ENCODE measurements at regions not wholly inside any gene's neighbourhood (a gene's known extent, or its start where the extent isn't known, plus 50 kb on each side); places are given as distances from the start of the nearest gene placed in this dataset.

DNA sequence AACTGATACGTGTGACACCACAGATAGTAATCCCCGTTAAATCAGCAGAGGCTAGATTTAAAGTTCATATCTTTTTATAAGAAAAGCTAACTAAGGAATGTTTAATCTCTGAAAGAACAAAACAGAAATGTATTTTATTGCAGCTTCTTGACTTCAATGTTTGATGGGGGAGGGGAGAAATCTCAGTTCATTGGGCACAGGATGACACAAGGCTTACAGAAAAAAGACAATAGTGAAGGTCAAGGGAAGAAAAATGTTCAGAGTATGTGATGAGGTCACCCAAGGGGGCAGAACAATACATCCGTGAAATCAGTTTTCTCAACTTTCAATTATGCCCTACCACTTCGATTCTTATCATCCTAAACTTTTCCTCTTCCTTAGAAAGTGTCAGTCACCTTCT, 102.9 kb downstream of the ELAPOR2 start:
- intact Hi-C loops (cut with micrococcal nuclease) (no loop called here), dilution Hi-C loops (cut with MboI; ENCODE audit: extremely low pct_ligation_motif_present, low sequenced_read_pairs) (no loop called here)
- Histone ChIP-seq H3K4me1 (ENCODE audit: control insufficient read depth, extremely low read depth, insufficient read depth, low read length) (peaks cover 5% of the 10 kb centered on the region), H3K9me1 (replicated peaks; ENCODE audit: control insufficient read depth, extremely low read depth, insufficient read depth, low read length) (no peaks in the 10 kb centered on the region), H4K20me1 (replicated peaks; ENCODE audit: control insufficient read depth, extremely low read depth, insufficient read depth, low read length) (no peaks in the 10 kb centered on the region), H3K36me3 (ENCODE audit: control insufficient read depth in 2 of 2, extremely low read depth in 1 of 2, insufficient read depth in 2 of 2, low read length in 2 of 2) (no peaks in the 10 kb centered on the region), H3K9me3 (replicated peaks; ENCODE audit: control insufficient read depth, insufficient read depth, low read length) (no peaks in the 10 kb centered on the region), H3K79me2 (ENCODE audit: control insufficient read depth, insufficient read depth, low read length) (no peaks in the 10 kb centered on the region), H3K27ac (ENCODE audit: insufficient read depth, low read depth, low read length) (no peak overlapping the region), H2AFZ (ENCODE audit: low read depth, low read length) (no peak overlapping the region), H3K4me2 (ENCODE audit: insufficient read depth, low read length) (no peak overlapping the region), H3K4me3 (replicated peaks in 1 of 3; ENCODE audit: insufficient read depth in 1 of 3, low read depth in 1 of 3, low read length in 3 of 3) (no peak overlapping the region), H3K9ac (replicated peaks; ENCODE audit: extremely low read depth, insufficient read depth, low read length) (no peak overlapping the region), H3K27me3 (ENCODE audit: control insufficient read depth in 2 of 2, insufficient read depth in 2 of 2, low read length in 2 of 2) (no peaks in the 10 kb centered on the region)
- POLR2A ChIA-PET: no interaction called here
- FAIRE-seq (no peak), DNase-seq (ENCODE audit: low read depth, low spot score) (peak; percentile 5)
- CTCF ChIA-PET: interaction anchor here (0.9 to 1.9 kb wide), 2 partner anchors 9 to 25 kb away, joined by 3 to 6 read pairs; no protein-coding TSS in a partner anchor
- BruUV-seq (replicated peaks): no TSS peak
- TF ChIP-seq EZH2 (IDR thresholded peaks at IDR 0.05; ENCODE audit: borderline replicate concordance, low read depth, low read length, severe bottlenecking): no peak
- TF ChIP-seq JUN (IDR thresholded peaks at IDR 0.05; ENCODE audit: borderline replicate concordance, insufficient read depth, insufficient read length, low read depth): no peak
- TF ChIP-seq FOS (IDR thresholded peaks at IDR 0.05; ENCODE audit: borderline replicate concordance, insufficient read depth, low read length): no peak
- TF ChIP-seq POLR2AphosphoS5 (IDR thresholded peaks at IDR 0.05; ENCODE audit: insufficient read depth, low read depth, low read length): no peak
- no peak for TF ChIP-seq GATA2 (IDR thresholded peaks at IDR 0.05; ENCODE audit: insufficient read depth, insufficient read length, low read depth, low read length)
- TF ChIP-seq MYC (IDR thresholded peaks at IDR 0.05; ENCODE audit: low read depth, low read length): no peak
- TF ChIP-seq POLR2A (IDR thresholded peaks at IDR 0.05; ENCODE audit: low read depth, low read length): no peak
- no peak for TF ChIP-seq CTCF (IDR thresholded peaks at IDR 0.05; ENCODE audit: extremely low read depth in 1 of 2, insufficient read depth in 1 of 2, low read depth in 1 of 2, low read length in 2 of 2)
- no peak for TF ChIP-seq MAX (IDR thresholded peaks at IDR 0.05; ENCODE audit: insufficient read depth, insufficient read length)

Measured in endothelial cell of umbilical vein (primary cell).